ENCODE measurements at regions not wholly inside any gene's neighbourhood (a gene's known extent, or its start where the extent isn't known, plus 50 kb on each side); places are given as distances from the start of the nearest gene placed in this dataset.

GRCh38 chr3:144390786-144391185 lies 419.2 kb downstream of the DIPK2A start:
- Mint-ChIP-seq H3K4me1 (peaks cover 6% of the 10 kb centered on the region; the same call in 1 of the 3 replicates), H3K9me3 (no peaks in the 10 kb centered on the region), H3K4me3 (no peak overlapping the region), H3K36me3 (ENCODE audit: low read depth) (no peaks in the 10 kb centered on the region), H3K27me3 (ENCODE audit: insufficient read depth, low read depth, poor library complexity) (no peaks in the 10 kb centered on the region), H3K27ac (no peak overlapping the region)
- Histone ChIP-seq H3F3A (replicated peaks; ENCODE audit: low read depth) (no peaks in the 10 kb centered on the region), H3K9me2 (ENCODE audit: insufficient read depth) (0 out of 2 replicates have a peak, but pooled peaks cover 4% of the 10 kb centered on the region), H4K20me1 (replicated peaks; ENCODE audit: insufficient read depth) (no peaks in the 10 kb centered on the region), H3K27ac (ENCODE audit: low read depth) (no peak overlapping the region), H3K4me3 (no peak overlapping the region), H3K4me1 (ENCODE audit: insufficient read depth) (no peaks in the 10 kb centered on the region), H2AFZ (no peak overlapping the region), H3K4me2 (no peak overlapping the region), H3K27me3 (ENCODE audit: insufficient read depth) (no peaks in the 10 kb centered on the region), H3K79me2 (replicated peaks; ENCODE audit: insufficient read depth) (no peaks in the 10 kb centered on the region), H3K36me3 (ENCODE audit: insufficient read depth) (no peaks in the 10 kb centered on the region)
- no peak for TF ChIP-seq CTCF (conservative IDR thresholded peaks at IDR 0.05; ENCODE audit: low read depth in 2 of 2)
- no peak for TF ChIP-seq JUNB (IDR thresholded peaks at IDR 0.05; ENCODE audit: unreplicated experiment)
- no peak for TF ChIP-seq CREB1 (CRISPR knock-in tag; IDR thresholded peaks at IDR 0.05; ENCODE audit: low read depth)
- TF ChIP-seq ZNF331 (CRISPR knock-in tag; IDR thresholded peaks at IDR 0.05; ENCODE audit: low read depth): no peak
- TF ChIP-seq POLR2AphosphoS5 (IDR thresholded peaks at IDR 0.05; ENCODE audit: low read depth): no peak
- TF ChIP-seq ZNF462 (CRISPR knock-in tag; IDR thresholded peaks at IDR 0.05): no peak
- no peak for TF ChIP-seq ETS1 (IDR thresholded peaks at IDR 0.05)
- no peak for TF ChIP-seq EZH2 (IDR thresholded peaks at IDR 0.05; ENCODE audit: low read depth, unreplicated experiment)
- TF ChIP-seq NANOG (IDR thresholded peaks at IDR 0.05; ENCODE audit: borderline replicate concordance): no peak
- no peak for TF ChIP-seq ZNF114 (CRISPR knock-in tag; IDR thresholded peaks at IDR 0.05)
- no peak for TF ChIP-seq STAT1 (IDR thresholded peaks at IDR 0.05; ENCODE audit: unreplicated experiment)
- no peak for TF ChIP-seq REST (IDR thresholded peaks at IDR 0.05; ENCODE audit: unreplicated experiment)
- no peak for TF ChIP-seq EZH2phosphoT487 (IDR thresholded peaks at IDR 0.05; ENCODE audit: unreplicated experiment)
- DNase-seq (ENCODE audit: low spot score) (no peak), ATAC-seq (no peak)
